Lower lobe of right lung (tissue), 2 donors: ENCODE measurements at regions not wholly inside any gene's neighbourhood (a gene's known extent, or its start where the extent isn't known, plus 50 kb on each side); places are given as distances from the start of the nearest gene placed in this dataset.

ENCODE experiments used
- ATAC-seq, 2 donors: fragments of 200-7000 bp; cut with Tn5 transposase; one replicate each; pipeline ENCODE4 v1.9.1; 2020 to 2022; ENCODE audit warnings: mild to moderate bottlenecking in 2 of 2, moderate library complexity in 2 of 2
- DNase-seq: peaks from one replicate; pipeline ENCODE4 v3.0.0-alpha.2; 2020
- H3K27ac ChIP-seq: fragments of 200-600 bp; one replicate; pipeline ENCODE4 v1.8.0; 2022
- H3K27me3 ChIP-seq: fragments of 200-600 bp; one replicate; pipeline ENCODE4 v1.8.0; 2022; ENCODE audit warnings: low read depth
- H3K36me3 ChIP-seq: fragments of 200-600 bp; one replicate; pipeline ENCODE4 v1.8.0; 2022; ENCODE audit warnings: mild to moderate bottlenecking
- H3K4me1 ChIP-seq: fragments of 200-600 bp; one replicate; pipeline ENCODE4 v1.8.0; 2022
- H3K4me3 ChIP-seq: fragments of 200-600 bp; one replicate; pipeline ENCODE4 v1.8.0; 2022; ENCODE audit warnings: mild to moderate bottlenecking
- H3K9me3 ChIP-seq: fragments of 200-600 bp; one replicate; pipeline ENCODE4 v1.8.0; 2022
- CTCF ChIP-seq: fragments of 200-600 bp; IDR thresholded peaks from one replicate; pipeline ENCODE4 v1.8.0; 2022; ENCODE audit warnings: antibody characterized with exemption, mild to moderate bottlenecking
- intact Hi-C: fragments of 100-400 bp; cut with DNase I; formaldehyde crosslinking; loops from one replicate; pipeline ENCODE4 v1.11.0; 2022
- donor health status: DM: no; HTN: yes; CAD: no; lungs with severe emphysema.

GRCh38 chr15:62981071-62981470 is 61.5 kb upstream of the TPM1 start:
- H3K36me3 ChIP-seq: no peaks in the 10 kb centered on the region
- ATAC-seq (no peak), DNase-seq (no peak)
- H3K27me3 ChIP-seq: no peaks in the 10 kb centered on the region
- H3K4me1 ChIP-seq: no peaks in the 10 kb centered on the region
- no peak overlapping the region for H3K27ac ChIP-seq
- no peak overlapping the region for H3K4me3 ChIP-seq
- TF ChIP-seq CTCF: no peak
- intact Hi-C loops: no loop called here
- H3K9me3 ChIP-seq: no peaks in the 10 kb centered on the region

GRCh38 chr15:62983956-62984355 is 58.6 kb upstream of the TPM1 start:
- H3K36me3 ChIP-seq: no peaks in the 10 kb centered on the region
- no peaks in the 10 kb centered on the region for H3K4me1 ChIP-seq
- no peak for ATAC-seq
- H3K27ac ChIP-seq: no peak overlapping the region
- DNase-seq: no peak
- intact Hi-C loops: no loop called here
- H3K27me3 ChIP-seq: no peaks in the 10 kb centered on the region
- no peak for TF ChIP-seq CTCF
- no peak overlapping the region for H3K4me3 ChIP-seq
- H3K9me3 ChIP-seq: no peaks in the 10 kb centered on the region

- Histone ChIP-seq H3K27ac (no peak overlapping the region), H3K27me3 (no peaks in the 10 kb centered on the region), H3K4me3 (no peak overlapping the region), H3K36me3 (no peaks in the 10 kb centered on the region), H3K9me3 (no peaks in the 10 kb centered on the region), H3K4me1 (no peaks in the 10 kb centered on the region)
- intact Hi-C loops: no loop called here
- no peak for TF ChIP-seq CTCF
- ATAC-seq (no peak), DNase-seq (no peak)
Observed at GRCh38 chr15:62985768-62986167, 56.8 kb upstream of the TPM1 start.

- H3K27me3 ChIP-seq: no peaks in the 10 kb centered on the region
- H3K9me3 ChIP-seq: no peaks in the 10 kb centered on the region
- DNase-seq (no peak), ATAC-seq (no peak)
- H3K36me3 ChIP-seq: no peaks in the 10 kb centered on the region
- TF ChIP-seq CTCF: no peak
- no peak overlapping the region for H3K27ac ChIP-seq
- intact Hi-C loops: no loop called here
- H3K4me1 ChIP-seq: no peaks in the 10 kb centered on the region
- H3K4me3 ChIP-seq: no peak overlapping the region
Observed at GRCh38 chr15:62986948-62987347, 55.6 kb upstream of the TPM1 start.

GRCh38 chr15:62988701-62989100 is 53.8 kb upstream of the TPM1 start:
- Histone ChIP-seq H3K27ac (no peak overlapping the region), H3K27me3 (no peaks in the 10 kb centered on the region), H3K4me1 (no peaks in the 10 kb centered on the region), H3K9me3 (no peaks in the 10 kb centered on the region), H3K36me3 (no peaks in the 10 kb centered on the region), H3K4me3 (no peak overlapping the region)
- DNase-seq (no peak), ATAC-seq (no peak)
- intact Hi-C loops: no loop called here
- no peak for TF ChIP-seq CTCF

GRCh38 chr15:62989366-62990055 is 53.0 kb upstream of the TPM1 start:
- no peaks in the 10 kb centered on the region for H3K9me3 ChIP-seq
- H3K4me3 ChIP-seq: no peak overlapping the region
- no peak for DNase-seq
- TF ChIP-seq CTCF: no peak
- H3K4me1 ChIP-seq: no peaks in the 10 kb centered on the region
- H3K36me3 ChIP-seq: no peaks in the 10 kb centered on the region
- no peak overlapping the region for H3K27ac ChIP-seq
- intact Hi-C loops: no loop called here
- no peaks in the 10 kb centered on the region for H3K27me3 ChIP-seq
- ATAC-seq: no peak
